Activated T-helper 17 cell treated with anti-CD3 and anti-CD28 coated beads, Interleukin-2, amount 50 U/mL, for 72 hours (primary cell): ENCODE measurements at regions not wholly inside any gene's neighbourhood (a gene's known extent, or its start where the extent isn't known, plus 50 kb on each side); places are given as distances from the start of the nearest gene placed in this dataset.
A peak's percentile ranks its signal among the peaks of the same experiment; 100 is the strongest.

Experiments
- ATAC-seq: fragments of 150-1000 bp; cut with Tn5 transposase; replicated peaks from 2 replicates; pipeline ENCODE4 v1.10.0; 2021; ENCODE audit warnings: mild to moderate bottlenecking, moderate library complexity
- H3K27ac Mint-ChIP-seq: one replicate; pipeline ENCODE4 v1.8.0; 2022; ENCODE audit warnings: mixed read lengths
- H3K27me3 Mint-ChIP-seq: one replicate; pipeline ENCODE4 v1.8.0; 2022; ENCODE audit warnings: mixed read lengths
- H3K36me3 Mint-ChIP-seq: one replicate; pipeline ENCODE4 v1.8.0; 2022; ENCODE audit warnings: low read depth, mild to moderate bottlenecking, mixed read lengths
- H3K4me1 Mint-ChIP-seq: one replicate; pipeline ENCODE4 v1.8.0; 2022; ENCODE audit warnings: mixed read lengths
- H3K4me3 Mint-ChIP-seq: one replicate; pipeline ENCODE4 v1.8.0; 2022; ENCODE audit warnings: mild to moderate bottlenecking, mixed read lengths
- H3K9me3 Mint-ChIP-seq: one replicate; pipeline ENCODE4 v1.8.0; 2022; ENCODE audit warnings: mixed read lengths

GRCh38 chr5:61827445-61827975 lies 478.5 kb upstream of the KIF2A start:
- peaks cover 10% of the 10 kb centered on the region for H3K27me3 Mint-ChIP-seq
- no peaks in the 10 kb centered on the region for H3K36me3 Mint-ChIP-seq
- no peaks in the 10 kb centered on the region for H3K4me1 Mint-ChIP-seq
- H3K27ac Mint-ChIP-seq, result no peak overlapping the region
- no peak for ATAC-seq
- H3K4me3 Mint-ChIP-seq, result no peak overlapping the region
- peaks cover 5% of the 10 kb centered on the region for H3K9me3 Mint-ChIP-seq

- Mint-ChIP-seq H3K27ac (no peak overlapping the region), H3K9me3 (no peaks in the 10 kb centered on the region), H3K4me3 (no peak overlapping the region), H3K27me3 (peaks cover 4% of the 10 kb centered on the region), H3K36me3 (no peaks in the 10 kb centered on the region), H3K4me1 (no peaks in the 10 kb centered on the region)
- ATAC-seq, result no peak
Observed at GRCh38 chr5:61828856-61829255, 477.1 kb upstream of the KIF2A start.

GRCh38 chr5:61831736-61832135 lies 474.3 kb upstream of the KIF2A start:
- H3K27me3 Mint-ChIP-seq, result peaks cover 4% of the 10 kb centered on the region
- no peak overlapping the region for H3K27ac Mint-ChIP-seq
- H3K4me3 Mint-ChIP-seq, result no peak overlapping the region
- no peaks in the 10 kb centered on the region for H3K36me3 Mint-ChIP-seq
- no peak for ATAC-seq
- H3K4me1 Mint-ChIP-seq, result no peaks in the 10 kb centered on the region
- H3K9me3 Mint-ChIP-seq, result no peaks in the 10 kb centered on the region

GRCh38 chr5:61837788-61838187 lies 468.2 kb upstream of the KIF2A start:
- ATAC-seq, result no peak
- H3K9me3 Mint-ChIP-seq, result no peaks in the 10 kb centered on the region
- no peaks in the 10 kb centered on the region for H3K4me1 Mint-ChIP-seq
- no peaks in the 10 kb centered on the region for H3K36me3 Mint-ChIP-seq
- H3K4me3 Mint-ChIP-seq, result no peak overlapping the region
- no peaks in the 10 kb centered on the region for H3K27me3 Mint-ChIP-seq
- H3K27ac Mint-ChIP-seq, result no peak overlapping the region

- Mint-ChIP-seq H3K27me3 (no peaks in the 10 kb centered on the region), H3K4me1 (no peaks in the 10 kb centered on the region), H3K9me3 (no peaks in the 10 kb centered on the region), H3K27ac (no peak overlapping the region), H3K36me3 (no peaks in the 10 kb centered on the region), H3K4me3 (no peak overlapping the region)
- ATAC-seq, result no peak
Observed at GRCh38 chr5:61840361-61840760, 465.6 kb upstream of the KIF2A start.

- Mint-ChIP-seq H3K4me1 (no peaks in the 10 kb centered on the region), H3K4me3 (no peak overlapping the region), H3K36me3 (no peaks in the 10 kb centered on the region), H3K27ac (no peak overlapping the region), H3K27me3 (no peaks in the 10 kb centered on the region), H3K9me3 (no peaks in the 10 kb centered on the region)
- ATAC-seq, result no peak
Observed at GRCh38 chr5:61842840-61843239, 463.2 kb upstream of the KIF2A start.

GRCh38 chr5:61850696-61851095 lies 455.3 kb upstream of the KIF2A start:
- Mint-ChIP-seq H3K27ac (no peak overlapping the region), H3K27me3 (no peaks in the 10 kb centered on the region), H3K36me3 (no peaks in the 10 kb centered on the region), H3K9me3 (no peaks in the 10 kb centered on the region), H3K4me3 (no peak overlapping the region), H3K4me1 (no peaks in the 10 kb centered on the region)
- ATAC-seq, result no peak

- no peak for ATAC-seq
- Mint-ChIP-seq H3K27ac (no peak overlapping the region), H3K9me3 (peaks cover 4% of the 10 kb centered on the region), H3K27me3 (no peaks in the 10 kb centered on the region), H3K36me3 (no peaks in the 10 kb centered on the region), H3K4me3 (no peak overlapping the region), H3K4me1 (no peaks in the 10 kb centered on the region)
Observed at GRCh38 chr5:61854531-61854930, 451.5 kb upstream of the KIF2A start.

GRCh38 chr5:61860978-61861377 lies 445.0 kb upstream of the KIF2A start:
- ATAC-seq, result no peak
- Mint-ChIP-seq H3K9me3 (peaks cover 7% of the 10 kb centered on the region), H3K4me1 (no peaks in the 10 kb centered on the region)

GRCh38 chr5:61866930-61867329 lies 439.1 kb upstream of the KIF2A start:
- no peak overlapping the region for H3K4me3 Mint-ChIP-seq
- peaks cover 3% of the 10 kb centered on the region for H3K9me3 Mint-ChIP-seq
- no peaks in the 10 kb centered on the region for H3K4me1 Mint-ChIP-seq
- H3K36me3 Mint-ChIP-seq, result no peaks in the 10 kb centered on the region
- H3K27ac Mint-ChIP-seq, result no peak overlapping the region
- peak; percentile 73 for ATAC-seq
- no peaks in the 10 kb centered on the region for H3K27me3 Mint-ChIP-seq

More at GRCh38 chr5:61860978-61861377, 445.0 kb upstream of the KIF2A start:
- no peak overlapping the region for H3K27ac Mint-ChIP-seq
- no peaks in the 10 kb centered on the region for H3K36me3 Mint-ChIP-seq
- no peaks in the 10 kb centered on the region for H3K27me3 Mint-ChIP-seq
- no peak overlapping the region for H3K4me3 Mint-ChIP-seq

GRCh38 chr5:61869333-61869732 lies 436.7 kb upstream of the KIF2A start:
- H3K27ac Mint-ChIP-seq, result no peak overlapping the region
- H3K9me3 Mint-ChIP-seq, result peaks cover 3% of the 10 kb centered on the region
- H3K4me3 Mint-ChIP-seq, result no peak overlapping the region
- no peaks in the 10 kb centered on the region for H3K27me3 Mint-ChIP-seq
- H3K4me1 Mint-ChIP-seq, result no peaks in the 10 kb centered on the region
- H3K36me3 Mint-ChIP-seq, result no peaks in the 10 kb centered on the region
- ATAC-seq, result no peak

GRCh38 chr5:61878471-61878870 lies 427.5 kb upstream of the KIF2A start:
- no peaks in the 10 kb centered on the region for H3K36me3 Mint-ChIP-seq
- no peak overlapping the region for H3K4me3 Mint-ChIP-seq
- H3K4me1 Mint-ChIP-seq, result no peaks in the 10 kb centered on the region
- H3K27ac Mint-ChIP-seq, result no peak overlapping the region
- no peaks in the 10 kb centered on the region for H3K9me3 Mint-ChIP-seq
- peaks cover 7% of the 10 kb centered on the region for H3K27me3 Mint-ChIP-seq
- no peak for ATAC-seq

- Mint-ChIP-seq H3K36me3 (no peaks in the 10 kb centered on the region), H3K27ac (no peak overlapping the region), H3K4me1 (no peaks in the 10 kb centered on the region), H3K4me3 (no peak overlapping the region), H3K27me3 (peaks cover 3% of the 10 kb centered on the region), H3K9me3 (no peaks in the 10 kb centered on the region)
- no peak for ATAC-seq
Observed at GRCh38 chr5:61881821-61882487, 424.1 kb upstream of the KIF2A start.

- Mint-ChIP-seq H3K4me1 (no peaks in the 10 kb centered on the region), H3K9me3 (no peaks in the 10 kb centered on the region), H3K27ac (no peak overlapping the region), H3K36me3 (no peaks in the 10 kb centered on the region), H3K4me3 (no peak overlapping the region), H3K27me3 (peaks cover 3% of the 10 kb centered on the region)
- no peak for ATAC-seq
Observed at GRCh38 chr5:61882901-61883500, 423.0 kb upstream of the KIF2A start.

- no peaks in the 10 kb centered on the region for H3K9me3 Mint-ChIP-seq
- H3K4me3 Mint-ChIP-seq, result no peak overlapping the region
- H3K4me1 Mint-ChIP-seq, result no peaks in the 10 kb centered on the region
- H3K27me3 Mint-ChIP-seq, result peaks cover 3% of the 10 kb centered on the region
- no peak overlapping the region for H3K27ac Mint-ChIP-seq
- no peaks in the 10 kb centered on the region for H3K36me3 Mint-ChIP-seq
- ATAC-seq, result no peak
Observed at GRCh38 chr5:61884252-61884855, 421.7 kb upstream of the KIF2A start.
